ENCODE measurements at regions not wholly inside any gene's neighbourhood (a gene's known extent, or its start where the extent isn't known, plus 50 kb on each side); places are given as distances from the start of the nearest gene placed in this dataset. TPM values are rescaled to one million over a fixed set of nuclear protein-coding genes. Genes with fewer than 3 reads are reported as not detected.

DNA sequence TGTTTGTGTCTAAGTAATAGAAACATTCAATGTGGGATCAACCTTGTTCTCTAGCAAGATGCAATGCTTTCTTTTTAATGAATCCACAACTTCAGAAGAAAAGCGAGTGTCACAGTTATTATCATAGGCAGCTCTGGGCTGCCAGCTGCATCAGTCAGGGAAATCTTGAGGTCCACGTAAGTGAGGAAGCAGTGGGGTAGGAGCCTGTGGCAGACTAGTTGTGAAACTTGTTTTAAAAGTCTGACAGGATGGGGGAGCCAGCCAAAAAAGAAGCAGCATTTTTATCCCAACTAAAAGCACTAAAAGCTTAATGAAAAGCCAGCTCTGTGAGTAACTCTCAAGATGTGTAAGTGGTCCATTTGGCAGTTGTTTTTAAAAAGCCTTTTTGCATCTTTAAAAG lies 113.1 kb downstream of the ZNF326 start:
- no CpG with 5 or more reads among the region's 2 CpGs for WGBS (ENCODE audit: insufficient coverage)
- Histone ChIP-seq H3K36me3 (ENCODE audit: control insufficient read depth, insufficient read depth, low read length) (no peaks in the 10 kb centered on the region), H3K27me3 (ENCODE audit: control insufficient read depth, insufficient read depth, low read length) (peaks cover 2% of the 10 kb centered on the region), H3K9me3 (ENCODE audit: control insufficient read depth, insufficient read depth, low read length) (no peaks in the 10 kb centered on the region), H3K4me1 (ENCODE audit: control insufficient read depth, insufficient read depth, low read length) (no peaks in the 10 kb centered on the region), H3K4me3 (ENCODE audit: low read depth, low read length) (no peak overlapping the region), H3K27ac (ENCODE audit: low read depth, low read length) (no peak overlapping the region)
- DNase-seq (ENCODE audit: low read depth in 4 of 6, low spot score in 6 of 6): peak in 1 of 6 donors; percentile 29

DNA sequence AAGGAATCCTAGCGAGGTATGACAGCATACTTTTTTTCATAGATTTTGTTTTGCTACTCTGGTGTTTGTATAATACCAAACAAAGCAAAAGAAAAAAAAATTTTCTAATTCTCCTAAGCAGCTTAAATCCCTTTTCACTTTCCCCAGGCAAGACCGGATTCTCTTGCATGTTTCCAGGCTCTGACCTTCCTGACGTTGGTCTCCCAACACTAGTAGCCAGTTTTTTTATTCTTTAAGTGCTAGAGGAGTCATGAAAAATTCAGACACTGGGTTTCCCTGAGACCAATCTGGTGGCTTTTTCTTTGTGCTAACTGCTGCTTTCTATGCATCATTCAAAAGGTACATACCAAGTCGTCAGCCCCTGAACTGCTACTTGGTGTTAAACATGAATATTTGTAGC lies 111.4 kb downstream of the ZNF326 start:
- DNase-seq (ENCODE audit: low read depth in 4 of 6, low spot score in 6 of 6): no peak
- no peaks in the 10 kb centered on the region for H3K4me1 ChIP-seq (ENCODE audit: control insufficient read depth, insufficient read depth, low read length)
- no CpG with 5 or more reads among the region's 4 CpGs for WGBS (ENCODE audit: insufficient coverage)
- no peak overlapping the region for H3K4me3 ChIP-seq (ENCODE audit: low read depth, low read length)
- peaks cover 2% of the 10 kb centered on the region for H3K27me3 ChIP-seq (ENCODE audit: control insufficient read depth, insufficient read depth, low read length)
- H3K36me3 ChIP-seq (ENCODE audit: control insufficient read depth, insufficient read depth, low read length): no peaks in the 10 kb centered on the region
- no peaks in the 10 kb centered on the region for H3K9me3 ChIP-seq (ENCODE audit: control insufficient read depth, insufficient read depth, low read length)
- H3K27ac ChIP-seq (ENCODE audit: low read depth, low read length): no peak overlapping the region

DNA sequence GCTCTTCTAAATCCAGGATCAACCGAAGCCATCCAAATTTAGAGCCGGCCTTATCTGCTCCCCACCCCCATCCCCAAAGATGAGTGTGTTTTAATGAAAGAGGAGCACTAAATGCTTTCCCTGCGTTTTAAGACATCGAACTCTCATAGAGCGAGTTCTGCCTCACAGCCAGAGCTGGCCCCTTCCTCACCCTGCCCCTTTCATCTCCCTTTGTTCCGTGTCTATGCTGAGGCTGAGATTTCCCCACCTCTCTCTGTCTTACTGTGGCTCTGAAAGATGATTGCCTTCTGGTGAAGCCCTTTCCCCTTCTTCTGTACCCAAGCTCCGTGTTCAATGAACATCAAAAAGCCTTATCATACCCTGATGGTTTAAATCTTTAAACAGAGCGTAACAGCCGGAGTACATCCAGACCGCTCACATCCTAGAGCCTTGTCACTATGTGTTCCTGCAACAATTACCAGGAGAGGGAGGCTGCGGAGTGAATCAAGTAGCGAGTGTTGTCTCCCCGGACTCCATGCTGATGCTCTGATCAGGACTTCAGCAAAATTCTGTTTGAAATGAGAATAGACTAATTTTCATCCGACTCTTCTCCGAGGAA lies 110.1 kb downstream of the ZNF326 start:
- DNase-seq (ENCODE audit: low read depth in 4 of 6, low spot score in 6 of 6): peak in 2 of 6 donors; percentile 26 to 78
- WGBS (ENCODE audit: insufficient coverage): 35% methylated on average over 9 of the region's 15 CpGs

DNA sequence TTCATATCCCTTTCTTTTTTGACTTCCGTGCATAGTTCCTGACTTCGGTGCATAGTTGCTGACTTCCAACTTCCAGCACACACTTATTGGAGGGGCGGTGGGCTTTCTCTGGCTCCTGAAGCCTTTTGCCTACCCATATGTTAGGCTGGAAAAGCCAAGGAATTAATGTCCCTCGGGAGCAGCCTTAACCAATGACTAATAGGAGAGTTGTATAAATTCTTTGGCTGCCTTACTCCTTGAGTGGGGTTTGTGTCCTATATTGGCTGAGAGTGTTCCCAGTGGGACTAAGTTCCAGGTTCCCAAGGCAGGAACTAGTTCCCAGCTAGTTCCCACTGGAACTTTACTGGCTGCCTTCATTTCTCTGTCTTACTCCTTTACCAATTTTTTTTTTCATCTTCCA lies 105.7 kb downstream of the ZNF326 start:
- H3K36me3 ChIP-seq (ENCODE audit: control insufficient read depth, insufficient read depth, low read length): no peaks in the 10 kb centered on the region
- peaks cover 2% of the 10 kb centered on the region for H3K27me3 ChIP-seq (ENCODE audit: control insufficient read depth, insufficient read depth, low read length)
- H3K27ac ChIP-seq (ENCODE audit: low read depth, low read length): no peak overlapping the region
- H3K4me1 ChIP-seq (ENCODE audit: control insufficient read depth, insufficient read depth, low read length): no peaks in the 10 kb centered on the region
- WGBS (ENCODE audit: insufficient coverage): 83% methylated on average over 2 of the region's 4 CpGs
- no peak overlapping the region for H3K4me3 ChIP-seq (ENCODE audit: low read depth, low read length)
- no peak for DNase-seq (ENCODE audit: low read depth in 4 of 6, low spot score in 6 of 6)
- H3K9me3 ChIP-seq (ENCODE audit: control insufficient read depth, insufficient read depth, low read length): no peaks in the 10 kb centered on the region

More for the DNA sequence above, 110.1 kb downstream of the ZNF326 start:
- Histone ChIP-seq H3K27ac (ENCODE audit: low read depth, low read length) (no peak overlapping the region), H3K4me1 (ENCODE audit: control insufficient read depth, insufficient read depth, low read length) (no peaks in the 10 kb centered on the region), H3K4me3 (ENCODE audit: low read depth, low read length) (no peak overlapping the region), H3K36me3 (ENCODE audit: control insufficient read depth, insufficient read depth, low read length) (no peaks in the 10 kb centered on the region), H3K27me3 (ENCODE audit: control insufficient read depth, insufficient read depth, low read length) (peaks cover 2% of the 10 kb centered on the region), H3K9me3 (ENCODE audit: control insufficient read depth, insufficient read depth, low read length) (no peaks in the 10 kb centered on the region)

DNA sequence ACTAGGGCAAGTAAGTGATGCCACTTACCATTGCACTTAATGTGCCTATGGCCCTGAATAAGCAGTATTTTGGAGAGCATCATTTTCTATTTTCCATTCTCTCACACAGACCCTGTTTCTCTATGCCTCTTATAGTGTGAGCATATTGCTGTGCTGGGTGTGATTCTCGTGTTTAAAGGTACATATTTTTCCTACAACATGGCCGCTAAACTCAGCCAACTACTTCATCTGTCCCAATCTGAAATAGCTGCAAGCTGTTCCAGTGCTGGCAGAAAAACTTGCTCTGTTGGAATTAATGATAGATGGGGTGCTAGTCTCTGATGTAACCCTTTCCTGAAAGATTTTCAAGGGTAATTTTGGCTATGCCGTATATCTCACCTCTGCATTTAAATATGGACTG lies 97.5 kb downstream of the ZNF326 start:
- no peaks in the 10 kb centered on the region for H3K4me1 ChIP-seq (ENCODE audit: control insufficient read depth, insufficient read depth, low read length)
- H3K27ac ChIP-seq (ENCODE audit: low read depth, low read length): no peak overlapping the region
- H3K27me3 ChIP-seq (ENCODE audit: control insufficient read depth, insufficient read depth, low read length): no peaks in the 10 kb centered on the region
- no peak overlapping the region for H3K4me3 ChIP-seq (ENCODE audit: low read depth, low read length)
- no CpG with 5 or more reads among the region's 3 CpGs for WGBS (ENCODE audit: insufficient coverage)
- no peaks in the 10 kb centered on the region for H3K9me3 ChIP-seq (ENCODE audit: control insufficient read depth, insufficient read depth, low read length)
- no peaks in the 10 kb centered on the region for H3K36me3 ChIP-seq (ENCODE audit: control insufficient read depth, insufficient read depth, low read length)
- peak in 1 of 6 donors; percentile 92 for DNase-seq (ENCODE audit: low read depth in 4 of 6, low spot score in 6 of 6)

Small RNA genes lying in the stretch of these regions (small RNA-seq; reads per million reads assigned to genes)
- not detected for gene RNU6-695P (ENCODE audit: low replicate concordance)
